Chondrocyte (in vitro differentiated cells): ENCODE measurements at regions not wholly inside any gene's neighbourhood (a gene's known extent, or its start where the extent isn't known, plus 50 kb on each side); places are given as distances from the start of the nearest gene placed in this dataset.

Source experiments
- DNase-seq: peaks from one replicate; pipeline ENCODE4 v3.0.0; 2021; ENCODE audit warnings: mixed read lengths, low spot score
- H3K27ac Mint-ChIP-seq: one replicate; pipeline ENCODE4 v1.8.0; 2021; ENCODE audit warnings: mild to moderate bottlenecking, moderate library complexity, mixed read lengths; ENCODE audit not compliant: unreplicated experiment
- H3K27me3 Mint-ChIP-seq: 2 replicates; pipeline ENCODE4 v1.8.0; 2021; ENCODE audit warnings: low read depth, mixed read lengths
- H3K36me3 Mint-ChIP-seq: 2 replicates; pipeline ENCODE4 v1.8.0; 2021; ENCODE audit warnings: low read depth, mixed read lengths
- H3K4me1 Mint-ChIP-seq: 2 replicates; pipeline ENCODE4 v1.8.0; 2021; ENCODE audit warnings: low read depth, mild to moderate bottlenecking, mixed read lengths
- H3K4me3 Mint-ChIP-seq: one replicate; pipeline ENCODE4 v1.8.0; 2021; ENCODE audit warnings: mild to moderate bottlenecking, moderate library complexity, mixed read lengths; ENCODE audit not compliant: unreplicated experiment
- H3K9me3 Mint-ChIP-seq: 2 replicates; pipeline ENCODE4 v1.8.0; 2021; ENCODE audit warnings: low read depth, mixed read lengths
- CTCF ChIP-seq: fragments of 200-600 bp; sonication (generic); IDR thresholded peaks from 2 replicates; pipeline ENCODE4 v1.5.0; 2021; ENCODE audit warnings: antibody characterized with exemption, mild to moderate bottlenecking, moderate library complexity

GRCh38 chr12:118494776-118495175, 118.4 kb downstream of the SUDS3 start:
- Mint-ChIP-seq H3K27me3 (no peaks in the 10 kb centered on the region), H3K4me1 (peaks cover 4% of the 10 kb centered on the region), H3K4me3 (no peak overlapping the region), H3K27ac (no peak overlapping the region), H3K9me3 (no peaks in the 10 kb centered on the region), H3K36me3 (no peaks in the 10 kb centered on the region)
- no peak for TF ChIP-seq CTCF
- no peak for DNase-seq

GRCh38 chr12:118495296-118495695, 118.9 kb downstream of the SUDS3 start:
- H3K27me3 Mint-ChIP-seq, result no peaks in the 10 kb centered on the region

GRCh38 chr12:118498171-118498570, 121.8 kb downstream of the SUDS3 start:
- no peak for DNase-seq
- Mint-ChIP-seq H3K9me3 (no peaks in the 10 kb centered on the region), H3K4me1 (peaks cover 4% of the 10 kb centered on the region), H3K27ac (no peak overlapping the region), H3K36me3 (no peaks in the 10 kb centered on the region), H3K4me3 (no peak overlapping the region), H3K27me3 (no peaks in the 10 kb centered on the region)
- no peak for TF ChIP-seq CTCF

More at GRCh38 chr12:118495296-118495695, 118.9 kb downstream of the SUDS3 start:
- no peak for DNase-seq
- Mint-ChIP-seq H3K27ac (no peak overlapping the region), H3K4me1 (peaks cover 4% of the 10 kb centered on the region), H3K4me3 (no peak overlapping the region), H3K9me3 (no peaks in the 10 kb centered on the region), H3K36me3 (no peaks in the 10 kb centered on the region)
- no peak for TF ChIP-seq CTCF

GRCh38 chr12:118500299-118500698, 123.9 kb downstream of the SUDS3 start:
- TF ChIP-seq CTCF, result no peak
- no peak overlapping the region for H3K4me3 Mint-ChIP-seq
- H3K27me3 Mint-ChIP-seq, result no peaks in the 10 kb centered on the region
- H3K9me3 Mint-ChIP-seq, result no peaks in the 10 kb centered on the region
- H3K4me1 Mint-ChIP-seq, result peaks cover 4% of the 10 kb centered on the region
- DNase-seq, result no peak
- no peak overlapping the region for H3K27ac Mint-ChIP-seq
- H3K36me3 Mint-ChIP-seq, result no peaks in the 10 kb centered on the region

GRCh38 chr12:118501489-118501888, 125.1 kb downstream of the SUDS3 start:
- Mint-ChIP-seq H3K4me1 (peaks cover 4% of the 10 kb centered on the region), H3K4me3 (no peak overlapping the region), H3K36me3 (no peaks in the 10 kb centered on the region), H3K27ac (no peak overlapping the region), H3K27me3 (no peaks in the 10 kb centered on the region), H3K9me3 (no peaks in the 10 kb centered on the region)
- DNase-seq, result no peak
- TF ChIP-seq CTCF, result no peak
